Adrenal gland (tissue), 9 donors: ENCODE measurements at regions not wholly inside any gene's neighbourhood (a gene's known extent, or its start where the extent isn't known, plus 50 kb on each side); places are given as distances from the start of the nearest gene placed in this dataset.

Experiments
- DNase-seq, 7 donors: peaks; one replicate each; pipeline ENCODE4 v3.0.0-alpha.2; 2019 to 2020
- H3K27ac ChIP-seq, 5 donors: fragments of 200-600 bp; sonication (generic) in 4 of 5; 1 replicate in 3 of 5; 2 replicates in 2 of 5; pipeline versions ENCODE4 v1.5.1 to v1.8.0; 2016 to 2020; ENCODE audit warnings: mild to moderate bottlenecking in 1 of 5
- H3K27me3 ChIP-seq: fragments of 200-600 bp; 2 replicates; pipeline ENCODE4 v1.8.0; 2021
- H3K36me3 ChIP-seq, 2 donors: fragments of 200-600 bp; replicated peaks in 1 of 2; 1 replicate in 1 of 2; 2 replicates in 1 of 2; pipeline versions ENCODE4 v1.5.1 to v1.8.0; 2018 to 2022
- H3K4me1 ChIP-seq, 2 donors: fragments of 200-600 bp; replicated peaks in 1 of 2; 1 replicate in 1 of 2; 2 replicates in 1 of 2; pipeline versions ENCODE4 v1.5.1 to v1.8.0; 2018 to 2021
- H3K4me3 ChIP-seq, 4 donors: fragments of 200-600 bp; sonication (generic) in 3 of 4; one replicate each; pipeline ENCODE4 v1.5.1; 2016 to 2018
- H3K9me3 ChIP-seq, 3 donors: fragments of 200-600 bp; sonication (generic) in 1 of 3; replicated peaks in 1 of 3; 1 replicate in 2 of 3; 2 replicates in 1 of 3; pipeline versions ENCODE4 v1.5.1 to v1.8.0; 2016 to 2021
- POLR2A ChIP-seq, 2 donors: fragments of 450-650 bp; IDR thresholded peaks; one replicate each; pipeline ENCODE4 v1.6.1; 2017; ENCODE audit warnings: antibody characterized with exemption in 2 of 2, mild to moderate bottlenecking in 2 of 2, moderate library complexity in 1 of 2
- WGBS, 4 donors: extraction: QIAGEN DNeasy Blood & Tissue Kit in 2 of 4; methylation state at CpG; one replicate each; pipeline versions ENCODE4 v1.1.5 to v1.1.7; 2013 to 2017; 5-methylcytosine and 5-hydroxymethylcytosine counted together
- intact Hi-C, 2 donors: fragments of 100-400 bp; cut with DNase I; formaldehyde crosslinking; loops; one replicate each; pipeline versions ENCODE4 v1.14.1 to v1.15.0; 2022 to 2023
- TF ChIP-seq, protein P1 (sequence below), 6 experiments: fragments of 450-650 bp in 4 of 6; fragments of 200-600 bp in 2 of 6; sonication (generic) in 1 of 6; IDR thresholded peaks; 1 replicate in 5 of 6; 2 replicates in 1 of 6; pipeline versions ENCODE4 v1.5.1 to v1.8.0; 2016 to 2021; ENCODE audit warnings: antibody characterized with exemption in 6 of 6, mild to moderate bottlenecking in 2 of 6, moderate library complexity in 1 of 6
- donor health status: healthy with polysubstance abuse.
- donor health status: Bipolar disorder and iron deficiency.
- donor health status: DM: yes; HTN: yes; CAD: no.
- donor health status: DM: no; HTN: no; CAD: no.
- donor health status: DM: no; HTN: no; CAD: no.

DNA sequence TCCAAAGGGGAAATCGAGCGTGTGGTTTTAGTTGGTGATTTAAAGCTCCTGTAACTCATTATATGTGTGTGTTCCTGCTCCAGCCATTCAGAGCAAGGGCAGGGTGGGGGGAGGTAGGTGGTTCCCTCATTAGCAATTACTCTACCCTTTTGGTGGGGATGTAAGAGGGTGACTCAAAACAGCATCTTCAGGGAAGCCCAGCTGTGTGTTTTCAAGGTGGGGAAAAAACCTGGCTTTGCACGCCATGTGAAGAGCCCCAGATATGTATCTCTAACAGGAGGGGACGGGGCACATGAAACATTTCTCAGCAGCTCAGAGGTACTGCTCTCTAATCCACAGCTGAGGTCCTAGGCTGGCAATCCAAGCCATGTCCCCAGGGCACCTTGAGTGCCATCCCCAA, 241.3 kb upstream of the ZFHX3 start:
- Histone ChIP-seq H3K27ac (no peak overlapping the region), H3K27me3 (no peaks in the 10 kb centered on the region)
- 74 to 85% (median 79%) methylated on average over 4 of the region's 4 CpGs for WGBS, 4 donors

DNA sequence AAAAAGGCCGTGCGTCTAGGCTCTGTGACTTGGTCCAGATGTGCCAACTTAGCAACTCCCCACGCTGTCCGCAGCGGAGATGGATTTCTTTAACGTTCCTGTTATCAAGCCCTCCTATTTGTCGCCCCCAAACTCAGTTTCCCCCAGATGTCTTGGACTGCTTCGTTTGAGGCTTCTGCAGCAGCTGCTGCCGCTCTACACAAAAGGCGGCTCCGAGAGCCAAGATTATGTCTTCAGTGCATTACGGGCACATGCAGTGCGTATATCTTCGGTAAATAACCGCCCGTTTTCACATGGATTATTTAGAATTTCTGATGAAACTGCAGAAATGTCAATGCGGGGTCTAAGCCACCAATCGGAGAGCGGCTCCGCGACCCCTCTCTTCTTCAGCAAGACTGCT, 240.6 kb upstream of the ZFHX3 start:
- WGBS, 4 donors, result 74 to 84% (median 84%) methylated on average over 21 of the region's 21 CpGs
- H3K27me3 ChIP-seq, result no peaks in the 10 kb centered on the region

More for the DNA sequence above, 241.3 kb upstream of the ZFHX3 start:
- TF ChIP-seq, protein P1, sequence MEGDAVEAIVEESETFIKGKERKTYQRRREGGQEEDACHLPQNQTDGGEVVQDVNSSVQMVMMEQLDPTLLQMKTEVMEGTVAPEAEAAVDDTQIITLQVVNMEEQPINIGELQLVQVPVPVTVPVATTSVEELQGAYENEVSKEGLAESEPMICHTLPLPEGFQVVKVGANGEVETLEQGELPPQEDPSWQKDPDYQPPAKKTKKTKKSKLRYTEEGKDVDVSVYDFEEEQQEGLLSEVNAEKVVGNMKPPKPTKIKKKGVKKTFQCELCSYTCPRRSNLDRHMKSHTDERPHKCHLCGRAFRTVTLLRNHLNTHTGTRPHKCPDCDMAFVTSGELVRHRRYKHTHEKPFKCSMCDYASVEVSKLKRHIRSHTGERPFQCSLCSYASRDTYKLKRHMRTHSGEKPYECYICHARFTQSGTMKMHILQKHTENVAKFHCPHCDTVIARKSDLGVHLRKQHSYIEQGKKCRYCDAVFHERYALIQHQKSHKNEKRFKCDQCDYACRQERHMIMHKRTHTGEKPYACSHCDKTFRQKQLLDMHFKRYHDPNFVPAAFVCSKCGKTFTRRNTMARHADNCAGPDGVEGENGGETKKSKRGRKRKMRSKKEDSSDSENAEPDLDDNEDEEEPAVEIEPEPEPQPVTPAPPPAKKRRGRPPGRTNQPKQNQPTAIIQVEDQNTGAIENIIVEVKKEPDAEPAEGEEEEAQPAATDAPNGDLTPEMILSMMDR (IDR thresholded peaks at IDR 0.05), result no peak
- no peak for TF ChIP-seq POLR2A (IDR thresholded peaks at IDR 0.05)
- no peak overlapping the region for H3K4me3 ChIP-seq
- H3K9me3 ChIP-seq, result no peaks in the 10 kb centered on the region
- no peaks in the 10 kb centered on the region for H3K36me3 ChIP-seq
- intact Hi-C loops, result no loop called here
- H3K4me1 ChIP-seq, result no peaks in the 10 kb centered on the region
- no peak for DNase-seq

DNA sequence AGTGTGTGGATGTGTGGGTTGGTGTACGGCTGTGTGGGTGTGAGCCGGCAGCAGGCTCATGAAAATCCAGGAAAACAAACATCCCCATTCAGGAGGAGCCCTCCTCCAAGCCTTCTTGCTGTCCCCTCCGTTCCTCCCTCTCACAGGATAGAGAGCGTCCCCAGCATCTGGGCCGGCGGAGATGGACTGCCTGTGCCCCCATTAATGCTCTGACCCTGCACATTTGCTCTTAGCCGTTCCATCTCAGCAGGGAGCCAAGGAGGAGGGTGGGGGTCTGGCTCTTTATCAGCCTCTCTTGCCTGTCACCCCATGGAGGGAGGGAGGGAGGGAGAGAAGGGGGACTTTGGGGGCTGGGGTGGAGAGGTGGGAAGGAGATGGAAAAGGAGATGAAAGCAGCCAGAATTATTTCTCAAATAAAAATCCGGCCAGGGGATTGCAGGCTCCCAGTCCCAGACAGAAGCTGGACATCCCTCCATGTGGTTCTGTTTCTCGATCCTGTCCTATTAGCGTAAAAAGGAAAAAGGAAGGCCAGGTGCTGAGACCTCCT, 240.0 kb upstream of the ZFHX3 start:
- no peaks in the 10 kb centered on the region for H3K27me3 ChIP-seq
- no peaks in the 10 kb centered on the region for H3K4me1 ChIP-seq
- TF ChIP-seq POLR2A (IDR thresholded peaks at IDR 0.05), result no peak
- TF ChIP-seq, protein P1 (IDR thresholded peaks at IDR 0.05), result no peak
- no peak for DNase-seq
- H3K9me3 ChIP-seq, result no peaks in the 10 kb centered on the region
- no peaks in the 10 kb centered on the region for H3K36me3 ChIP-seq
- WGBS, 4 donors, result 50 to 75% (median 61%) methylated on average over 9 to 10 of the region's 10 CpGs
- H3K27ac ChIP-seq, result no peak overlapping the region
- intact Hi-C loops, result no loop called here
- no peak overlapping the region for H3K4me3 ChIP-seq

More for the DNA sequence above, 240.6 kb upstream of the ZFHX3 start:
- H3K27ac ChIP-seq, result no peak overlapping the region
- intact Hi-C loops, result no loop called here
- DNase-seq, result no peak
- H3K36me3 ChIP-seq, result no peaks in the 10 kb centered on the region
- no peaks in the 10 kb centered on the region for H3K4me1 ChIP-seq
- H3K9me3 ChIP-seq, result no peaks in the 10 kb centered on the region
- TF ChIP-seq POLR2A (IDR thresholded peaks at IDR 0.05), result no peak
- TF ChIP-seq, protein P1 (IDR thresholded peaks at IDR 0.05), result no peak
- no peak overlapping the region for H3K4me3 ChIP-seq

DNA sequence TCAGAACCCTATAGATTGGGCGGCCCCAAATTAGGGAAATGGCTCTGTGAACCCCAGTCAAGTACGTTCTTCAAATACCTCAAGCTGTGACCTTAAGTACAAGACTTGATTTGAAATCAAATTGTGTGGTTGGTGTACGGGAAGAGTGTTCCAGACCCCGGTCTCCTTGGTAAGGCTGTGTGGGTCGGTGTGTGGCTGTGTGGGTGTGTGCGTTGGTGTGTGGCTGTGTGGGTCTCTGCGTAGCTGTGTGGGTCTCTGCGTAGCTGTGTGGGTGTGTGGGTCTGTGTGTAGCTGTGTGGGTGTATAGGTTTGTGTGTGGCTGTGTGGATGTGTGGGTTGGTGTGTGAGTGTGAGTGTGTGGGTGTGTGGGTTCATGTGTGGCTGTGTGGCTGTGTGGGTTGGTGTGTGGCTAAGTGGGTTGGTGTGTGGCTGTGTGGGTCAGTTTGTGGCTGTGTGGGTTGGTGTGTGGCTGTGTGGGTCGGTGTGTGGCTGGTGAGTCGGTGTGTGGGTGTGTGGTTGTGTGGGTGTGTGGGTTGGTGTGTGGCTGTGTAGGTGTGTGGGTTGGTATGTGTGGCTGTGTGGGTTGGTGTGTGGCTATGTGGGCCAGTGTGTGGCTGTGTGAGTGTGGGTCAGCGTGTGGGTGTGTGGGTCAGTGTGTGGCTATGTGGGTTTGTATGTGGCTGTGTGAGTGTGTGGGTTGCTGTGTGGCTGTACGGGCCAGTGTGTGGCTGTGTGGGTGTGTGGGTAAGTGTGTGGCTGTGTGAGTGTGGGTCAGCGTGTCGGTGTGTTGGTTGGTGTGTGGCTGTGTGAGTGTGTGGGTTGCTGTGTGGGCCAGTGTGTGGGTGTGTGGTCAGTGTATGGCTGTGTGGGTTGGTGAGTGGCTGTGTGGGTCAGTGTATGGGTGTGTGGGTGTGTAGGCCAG, 238.7 kb upstream of the ZFHX3 start:
- no peaks in the 10 kb centered on the region for H3K27me3 ChIP-seq
- no peaks in the 10 kb centered on the region for H3K9me3 ChIP-seq
- intact Hi-C loops, result no loop called here
- H3K36me3 ChIP-seq, result no peaks in the 10 kb centered on the region
- 88 to 93% (median 88%) methylated on average over 13 to 14 of the region's 14 CpGs for WGBS, 4 donors
- H3K4me3 ChIP-seq, result no peak overlapping the region
- H3K27ac ChIP-seq, result no peak overlapping the region
- no peaks in the 10 kb centered on the region for H3K4me1 ChIP-seq
- DNase-seq, result no peak
- TF ChIP-seq, protein P1 (IDR thresholded peaks at IDR 0.05), result no peak
- TF ChIP-seq POLR2A (IDR thresholded peaks at IDR 0.05), result no peak
